HG03354 (cell line): ENCODE measurements at regions not wholly inside any gene's neighbourhood (a gene's known extent, or its start where the extent isn't known, plus 50 kb on each side); places are given as distances from the start of the nearest gene placed in this dataset.
"Not testable (repeated sequence)": the region's sequence is repeated elsewhere in the genome, so short reads cannot be mapped to it uniquely, and the experiment has no call there.

Experiments used
- ATAC-seq: cut with Tn5 transposase; IDR thresholded peaks from one replicate; pipeline ENCODE4 v1.9.1; 2021; ENCODE audit warnings: mild to moderate bottlenecking; ENCODE audit not compliant: unreplicated experiment, poor library complexity, severe bottlenecking

DNA sequence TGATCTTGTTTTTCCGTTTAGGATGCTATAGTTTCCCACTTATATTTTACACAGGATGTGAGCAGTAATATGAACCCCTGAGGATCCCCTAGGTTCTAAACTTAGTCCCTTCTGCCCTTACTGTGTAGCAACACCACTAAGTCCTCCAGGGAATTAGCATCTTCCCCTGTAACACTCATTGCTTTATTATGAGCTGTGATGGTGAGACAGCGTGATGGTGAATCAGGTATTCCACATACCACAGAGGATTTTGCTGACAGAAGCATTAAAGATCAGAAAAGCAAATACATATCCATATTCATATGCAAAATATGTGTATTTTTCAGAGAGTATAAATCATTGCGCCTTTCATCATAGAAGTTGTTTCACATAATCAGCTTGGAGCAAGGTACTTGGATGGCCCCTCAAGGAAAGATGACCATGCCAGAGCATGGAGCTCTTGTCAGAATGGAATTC lies 317.0 kb downstream of the ICE1 start:
- peak; percentile 34 for ATAC-seq

DNA sequence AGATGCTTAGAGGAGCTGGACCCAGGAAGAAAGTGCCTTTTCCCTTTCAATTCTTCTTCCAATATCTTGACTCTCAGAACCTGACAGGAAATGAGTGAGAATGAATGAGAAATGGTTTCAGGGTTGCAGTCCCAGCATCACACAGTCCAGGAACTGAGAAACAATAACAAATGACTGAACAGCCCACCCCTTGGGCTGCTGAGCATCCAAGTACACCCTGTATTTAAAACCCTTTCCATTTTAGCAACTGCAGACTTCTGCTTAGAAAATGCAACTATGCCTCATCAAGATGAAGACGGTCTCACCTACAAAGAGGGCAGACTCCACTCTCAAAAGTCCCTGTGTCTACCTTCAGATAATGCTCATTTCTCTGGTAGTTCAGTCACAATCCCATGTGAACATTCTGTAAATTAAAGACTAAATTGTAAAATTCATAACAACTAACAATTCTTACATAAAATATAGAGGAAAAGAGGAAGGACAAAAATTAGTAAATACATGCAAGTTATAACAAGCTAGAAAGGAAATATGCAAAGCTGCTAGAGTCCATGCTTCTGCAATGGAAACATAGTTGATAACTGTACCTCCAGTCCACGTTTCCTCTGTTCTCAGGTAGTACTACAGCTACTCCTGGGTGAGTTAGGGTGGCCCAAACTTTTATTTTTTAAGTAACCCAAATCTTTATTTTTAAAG lies 316.5 kb downstream of the ICE1 start:
- peak; percentile 79 for ATAC-seq

DNA sequence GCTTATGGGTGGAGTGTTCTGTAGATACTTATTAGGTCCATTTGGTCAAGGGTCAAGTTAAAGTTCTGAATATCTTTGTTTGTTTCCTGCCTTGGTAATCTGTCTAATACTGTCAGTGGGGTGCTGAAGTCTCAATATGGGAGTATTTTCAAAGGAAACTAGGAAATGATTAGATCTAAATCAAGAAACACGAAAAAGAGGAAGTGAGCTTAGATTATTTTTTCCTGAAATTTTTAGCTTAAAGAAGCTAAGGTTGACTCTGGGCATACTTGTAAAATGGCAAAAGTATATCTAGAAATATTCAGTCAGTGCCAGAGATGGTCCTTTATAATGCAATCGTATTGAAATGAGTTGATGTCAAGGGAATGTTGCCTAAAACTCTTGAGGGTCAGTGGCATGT lies 313.5 kb downstream of the ICE1 start:
- ATAC-seq: no peak

DNA sequence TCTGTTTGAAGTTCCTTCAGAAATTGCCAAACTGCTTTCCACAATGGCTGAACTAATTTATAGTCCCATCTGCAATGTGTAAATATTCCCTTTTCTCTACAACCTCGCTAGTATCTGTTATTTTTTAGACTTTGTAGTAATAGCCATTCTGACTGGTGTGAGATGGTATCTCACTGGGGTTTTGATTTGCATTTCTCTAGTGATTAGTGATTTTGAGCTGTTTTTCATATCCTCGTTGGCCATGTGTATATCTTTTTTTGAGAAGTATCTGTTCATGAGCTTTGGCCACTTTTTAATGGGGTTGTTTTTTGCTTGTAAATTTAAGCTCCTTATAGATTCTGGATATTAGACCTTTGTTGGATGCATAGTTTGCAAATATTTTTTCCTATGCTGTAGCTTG lies 310.6 kb downstream of the ICE1 start:
- not testable (repeated sequence) for ATAC-seq

DNA sequence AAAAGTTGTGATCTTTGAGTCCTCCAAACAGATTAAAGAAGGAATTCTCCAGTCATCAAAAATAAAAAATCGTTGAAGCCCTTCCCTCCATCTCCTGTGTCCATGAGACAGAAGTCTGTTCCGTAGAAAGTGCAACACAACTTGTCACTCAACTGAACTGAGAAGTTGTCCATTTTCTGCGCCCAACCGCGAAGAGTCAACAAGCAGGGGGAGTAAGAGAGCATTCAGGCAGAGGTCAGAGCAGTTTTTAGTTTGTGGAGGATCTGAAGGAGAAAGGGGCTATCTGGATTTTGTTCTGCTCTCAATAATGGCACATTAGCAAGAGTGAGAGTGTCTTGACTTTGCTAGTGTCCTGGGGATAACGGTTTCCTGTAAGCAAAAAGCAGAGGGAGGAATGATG lies 303.9 kb downstream of the ICE1 start:
- no peak for ATAC-seq

DNA sequence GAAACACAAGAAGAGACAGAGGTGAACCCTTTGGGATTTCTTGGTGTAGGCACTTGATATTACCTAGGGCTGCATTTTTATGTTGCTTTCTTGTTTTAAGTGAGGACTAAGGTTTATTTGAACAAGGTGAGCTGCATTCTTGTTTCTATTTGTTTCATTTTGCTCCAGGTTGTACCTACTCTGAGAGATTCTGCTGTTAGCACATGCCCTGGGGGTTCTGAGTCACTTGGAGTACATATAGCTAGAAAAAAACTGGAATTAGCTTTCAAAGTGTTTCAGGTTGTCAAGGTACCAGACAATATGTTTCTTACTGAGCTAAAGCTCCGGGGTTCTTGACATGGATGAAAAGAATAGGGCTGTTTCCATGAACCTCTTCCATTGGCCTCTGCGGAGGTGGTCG lies 299.4 kb downstream of the ICE1 start:
- ATAC-seq: no peak

DNA sequence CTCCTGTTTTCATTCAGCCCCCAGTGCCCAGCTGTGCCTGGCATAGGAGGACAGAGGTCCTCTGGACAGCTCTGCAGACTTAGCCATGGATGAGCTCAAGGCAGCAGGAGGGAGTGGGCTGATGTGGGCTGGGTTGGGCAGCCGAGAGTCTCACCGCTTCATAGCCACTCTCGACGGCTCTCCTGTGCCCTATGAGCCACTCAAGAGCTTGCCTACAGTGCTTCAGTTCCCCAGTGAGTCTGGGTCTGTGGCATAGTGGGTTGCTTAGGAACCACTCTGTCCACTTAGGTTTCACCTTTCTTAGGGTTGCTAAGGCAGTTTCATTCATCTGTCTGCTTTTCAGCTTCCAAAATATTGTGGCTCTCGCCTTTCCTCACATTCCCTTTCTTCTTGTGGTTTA lies 296.8 kb downstream of the ICE1 start:
- ATAC-seq: no peak

DNA sequence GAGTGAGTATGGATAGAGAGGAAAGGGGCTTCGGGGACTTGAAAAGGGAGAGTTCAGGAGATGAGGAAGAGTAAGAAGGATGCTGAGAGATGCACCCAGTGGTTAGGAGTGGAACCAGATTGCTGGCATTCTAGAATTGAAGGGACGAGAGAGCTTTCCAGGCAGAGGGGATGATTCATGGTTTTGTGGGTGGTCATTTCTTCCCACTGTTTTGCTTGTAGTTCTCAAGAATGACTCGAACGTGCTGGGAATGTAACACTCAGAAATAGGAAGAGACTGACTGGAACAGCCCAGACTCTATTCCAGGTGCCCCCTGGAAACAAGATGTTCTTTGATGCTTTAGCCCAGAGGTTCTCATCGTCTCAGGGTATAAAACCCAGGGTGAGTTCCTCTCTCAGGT lies 294.2 kb downstream of the ICE1 start:
- no peak for ATAC-seq

DNA sequence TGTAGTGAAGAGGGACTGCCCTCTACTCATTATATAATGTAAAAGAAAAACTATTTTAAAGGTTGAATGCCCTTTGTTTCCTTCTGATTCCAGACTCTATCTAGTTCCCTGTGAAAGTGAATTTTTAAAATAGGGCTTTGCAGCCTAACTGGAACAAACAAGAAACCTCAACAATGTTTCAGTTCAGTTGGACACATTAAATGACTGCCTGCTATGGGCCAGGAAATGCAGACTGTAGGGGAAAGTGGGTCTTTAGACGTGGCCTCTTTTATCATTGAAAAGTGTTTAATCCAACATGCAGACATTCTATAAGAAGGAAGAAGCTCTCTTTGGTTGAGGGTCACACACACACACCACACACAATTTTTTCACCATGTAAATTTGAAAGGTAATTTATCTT lies 289.1 kb downstream of the ICE1 start:
- no peak for ATAC-seq

DNA sequence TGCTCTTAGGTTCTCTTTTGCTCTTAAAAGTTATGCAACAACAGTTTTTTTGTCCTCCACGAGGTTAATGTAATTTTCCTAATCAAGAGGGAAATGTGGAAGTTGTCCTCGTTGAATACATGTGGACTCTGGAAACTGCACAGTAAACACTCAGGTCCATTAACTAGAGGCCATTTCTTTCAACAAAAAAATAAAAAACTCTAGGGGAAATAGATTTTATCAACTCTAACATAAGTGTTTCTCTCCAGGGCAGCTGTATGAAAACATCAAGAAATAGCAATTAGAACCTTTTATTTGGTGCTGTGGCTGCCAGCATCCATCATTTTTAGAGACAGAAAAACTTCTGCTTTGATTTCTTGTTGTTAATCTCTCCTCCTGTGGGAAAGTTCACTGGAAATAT lies 288.6 kb downstream of the ICE1 start:
- no peak for ATAC-seq

DNA sequence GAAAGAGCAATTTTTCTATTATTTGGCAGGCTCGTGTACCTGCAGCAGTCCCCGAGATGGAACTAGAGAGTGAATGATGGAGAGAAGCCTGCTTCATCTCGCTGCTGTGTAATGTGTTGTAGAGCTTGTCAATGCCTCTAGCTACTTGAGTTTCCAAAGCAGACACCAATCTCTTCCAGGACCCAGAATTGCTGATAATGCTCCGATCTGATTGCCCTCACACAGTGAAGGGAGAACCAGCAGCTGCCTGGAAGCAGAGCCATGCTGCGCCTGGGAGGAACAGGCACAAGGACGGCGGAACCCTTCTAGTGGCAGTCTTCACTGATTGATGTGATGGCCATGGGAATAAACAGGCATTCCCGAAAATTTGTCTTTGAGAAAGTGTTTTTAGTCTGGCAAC lies 288.0 kb downstream of the ICE1 start:
- ATAC-seq: no peak

DNA sequence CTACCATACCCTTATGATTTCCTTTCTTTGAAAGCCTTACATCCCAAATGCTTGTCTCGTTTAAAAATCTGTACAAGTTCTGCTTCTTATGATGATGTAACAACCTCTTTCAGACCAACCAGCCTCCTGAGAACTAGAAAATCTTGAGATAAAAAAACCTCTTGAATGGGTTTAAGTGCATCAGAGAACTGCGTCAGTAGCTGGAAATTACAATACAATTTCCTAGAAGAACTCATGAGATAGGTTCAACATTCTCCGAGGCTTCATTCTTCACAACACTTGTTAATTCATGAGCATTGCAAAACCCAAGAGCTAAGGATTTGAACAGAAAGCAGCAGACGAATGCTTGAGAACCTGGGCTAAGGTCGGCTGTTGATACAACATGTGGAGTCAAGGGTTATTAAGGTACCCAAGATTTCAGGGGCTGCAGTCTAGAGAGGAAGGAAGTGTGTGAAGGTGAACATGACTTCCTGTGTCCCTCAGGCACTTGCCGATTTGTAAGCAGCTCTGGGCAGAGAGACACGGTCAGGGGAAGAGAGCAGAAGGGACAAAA lies 286.0 kb downstream of the ICE1 start:
- no peak for ATAC-seq

DNA sequence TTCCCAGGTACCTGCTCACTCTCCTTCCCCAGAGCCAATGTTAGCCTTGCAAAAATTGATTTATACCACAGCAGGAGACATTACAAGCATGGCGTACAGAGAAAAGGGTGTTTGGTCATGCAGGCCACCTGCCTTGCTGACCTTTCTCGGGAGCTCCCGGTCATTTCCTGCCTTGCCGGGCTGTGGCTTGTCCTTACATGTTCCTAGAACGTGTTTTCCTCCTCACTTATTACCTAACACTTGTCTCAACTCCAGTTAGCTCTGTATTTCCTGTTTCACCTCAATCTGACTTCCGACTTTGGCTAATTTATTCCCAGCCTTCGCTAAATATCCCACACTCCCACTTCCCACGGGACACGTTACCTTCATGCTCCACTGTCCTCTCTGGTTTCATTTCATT lies 282.5 kb downstream of the ICE1 start:
- ATAC-seq: no peak

DNA sequence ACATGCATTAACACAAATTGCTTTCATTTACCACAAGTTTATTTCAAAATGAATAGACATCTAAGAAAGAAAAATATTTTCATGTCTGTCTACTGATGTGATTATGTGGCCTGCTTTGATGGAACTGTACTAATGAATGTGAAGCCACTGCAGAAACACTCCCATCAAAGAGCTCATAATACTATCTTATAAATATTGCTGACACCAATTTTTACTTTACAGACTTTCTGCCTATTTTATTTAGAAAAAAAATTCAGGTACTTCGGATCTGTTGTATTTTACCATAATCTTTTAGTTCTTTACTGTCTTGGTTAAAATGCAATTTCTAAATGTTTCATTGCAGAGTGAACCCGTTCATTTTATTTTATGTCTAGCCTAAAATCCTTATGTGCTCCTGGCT lies 281.9 kb downstream of the ICE1 start:
- no peak for ATAC-seq

DNA sequence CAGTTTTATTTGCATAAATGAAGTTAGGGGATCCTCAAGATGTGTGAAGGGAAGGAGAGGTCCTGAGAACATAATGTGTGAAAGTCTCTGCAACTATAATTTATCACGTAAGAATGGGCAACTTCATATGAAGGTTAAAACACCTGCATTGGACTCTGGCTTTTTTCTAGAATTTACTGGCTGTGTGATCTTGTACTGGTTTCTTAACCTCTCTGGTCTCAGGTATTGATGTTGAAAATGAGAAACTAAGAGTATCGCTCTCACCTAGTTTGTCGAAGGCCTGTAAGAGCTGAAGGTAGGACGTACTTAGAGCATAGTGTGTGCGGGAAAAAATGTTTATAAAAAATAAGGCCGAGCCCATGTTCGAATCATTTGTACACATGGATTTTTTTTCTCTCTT lies 280.5 kb downstream of the ICE1 start:
- no peak for ATAC-seq

DNA sequence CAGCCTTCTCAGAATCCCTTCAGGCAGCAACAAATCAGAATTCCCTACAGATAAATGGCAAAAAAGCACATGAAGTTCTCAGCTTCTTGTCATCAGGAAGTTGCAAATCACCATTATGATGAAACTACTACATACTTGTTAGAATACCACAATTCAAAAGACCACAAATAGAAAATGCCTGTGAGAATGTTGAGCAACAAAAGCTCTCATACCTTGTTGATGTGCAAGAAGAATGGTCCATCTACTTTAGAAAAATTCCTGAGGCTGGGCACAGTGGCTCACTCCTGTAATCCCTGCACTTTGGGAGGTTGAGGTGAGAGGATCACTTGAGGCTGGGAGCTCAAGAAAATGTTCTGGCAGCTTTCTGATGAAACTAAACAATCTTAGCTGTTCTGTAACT lies 278.1 kb downstream of the ICE1 start:
- ATAC-seq: no peak

DNA sequence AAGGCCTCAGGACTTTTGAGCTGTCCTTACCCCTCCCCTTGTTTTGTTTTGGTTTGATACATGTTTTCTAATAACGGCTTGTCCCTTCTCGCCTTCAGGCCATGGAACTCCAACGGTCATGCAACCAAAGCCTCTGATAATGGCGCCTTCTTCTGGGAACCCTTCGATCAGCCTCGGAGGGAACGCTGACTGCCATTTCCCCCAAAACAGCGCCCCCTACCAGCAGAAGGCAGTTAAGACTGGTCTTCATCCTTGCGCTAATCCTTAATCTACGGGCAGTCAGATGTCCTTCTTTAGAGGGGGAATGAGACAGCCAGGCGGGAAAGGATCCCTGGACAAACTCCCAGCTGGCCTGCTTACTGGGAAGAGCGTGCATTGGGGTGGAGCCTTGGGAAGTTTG lies 276.6 kb downstream of the ICE1 start:
- no peak for ATAC-seq

DNA sequence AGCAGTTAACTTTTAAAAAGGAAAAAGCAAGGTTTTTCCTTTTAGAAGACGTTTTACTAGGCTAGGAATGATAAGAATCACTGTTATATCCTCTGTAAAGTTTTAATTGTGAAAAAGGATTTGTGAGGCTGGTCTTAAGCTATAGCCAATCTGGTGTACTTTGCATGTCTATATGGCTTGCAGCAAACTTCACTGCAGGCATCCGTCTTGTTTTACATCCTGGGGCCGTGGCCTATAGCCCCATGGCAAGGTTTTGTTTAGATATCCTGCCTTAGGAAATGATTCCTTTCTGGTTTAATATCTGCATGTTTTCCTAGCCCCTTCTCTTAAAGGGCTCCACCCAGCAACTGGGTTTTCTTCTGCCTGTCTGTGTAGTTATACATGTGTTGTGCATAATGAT lies 272.8 kb downstream of the ICE1 start:
- ATAC-seq: no peak

DNA sequence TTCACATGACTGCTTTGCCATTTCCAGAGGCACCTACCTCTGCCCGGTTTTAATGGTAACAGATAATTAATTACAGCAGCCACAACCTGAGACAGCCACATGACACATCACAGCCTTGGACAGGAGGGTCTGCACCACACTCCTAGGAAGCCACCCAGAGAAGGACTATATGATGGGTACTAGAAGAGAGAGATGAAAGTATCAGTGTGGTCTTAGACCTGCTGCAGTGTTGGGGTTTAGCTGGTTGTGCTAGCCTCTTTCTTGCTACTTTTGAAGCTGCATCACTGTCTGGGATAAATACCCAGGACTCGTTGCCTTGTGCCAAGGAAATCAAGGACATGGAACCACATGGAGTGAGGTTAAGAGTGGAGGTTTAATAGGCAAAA lies 266.4 kb downstream of the ICE1 start:
- ATAC-seq: no peak

DNA sequence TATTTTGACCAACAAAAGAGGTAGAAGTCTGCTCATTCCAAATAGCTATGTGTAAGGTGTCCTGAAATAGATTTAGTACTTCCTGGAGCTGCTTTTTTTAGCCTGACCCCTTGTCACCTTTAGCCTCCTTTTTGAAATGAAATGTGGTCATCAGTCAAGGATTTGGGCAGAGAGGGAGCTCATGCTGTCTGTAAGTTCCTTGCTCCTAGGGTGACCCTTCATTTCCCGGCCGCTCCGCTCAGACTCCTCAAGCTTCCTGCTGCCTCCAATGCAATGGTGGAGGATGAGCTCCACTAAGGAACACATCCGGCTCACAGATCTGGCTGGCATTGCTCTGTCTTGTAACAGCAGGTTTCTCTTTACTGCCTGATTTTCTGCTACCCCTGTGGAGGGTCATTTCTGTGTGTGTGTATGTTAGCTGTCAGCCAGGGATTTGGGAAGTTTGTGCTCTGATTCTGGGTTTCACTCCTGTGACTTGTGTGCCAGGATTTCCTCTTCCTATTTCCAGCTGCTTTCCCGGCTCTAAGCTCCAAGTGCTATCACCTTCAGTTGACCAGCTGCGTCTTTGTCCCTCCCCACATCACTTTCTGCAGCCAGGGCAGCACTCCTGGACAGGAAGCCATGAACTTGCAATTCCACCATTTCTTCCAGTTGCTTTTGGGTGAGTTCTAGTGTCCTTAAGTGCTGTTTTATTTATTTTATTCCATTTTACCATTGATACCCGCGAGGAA lies 265.9 kb downstream of the ICE1 start:
- no peak for ATAC-seq

DNA sequence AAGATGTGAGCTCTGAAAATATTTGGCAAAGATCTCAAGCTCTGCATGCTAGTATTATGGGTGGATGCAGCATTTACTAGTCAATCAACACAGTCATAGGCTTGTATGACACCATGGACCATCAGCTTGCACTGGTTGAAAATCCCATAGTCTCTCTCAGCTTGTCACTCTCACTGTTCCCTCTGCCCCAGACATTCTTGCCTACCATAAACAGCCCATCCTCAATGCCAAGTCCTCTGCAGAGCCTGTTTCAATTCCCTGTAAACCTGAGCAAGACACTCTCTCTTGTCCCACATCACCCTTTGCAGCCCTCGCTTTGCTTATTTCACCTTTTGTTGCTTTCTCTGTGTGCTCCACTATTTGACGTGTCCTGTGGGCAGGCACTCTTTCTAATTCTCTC lies 264.6 kb downstream of the ICE1 start:
- ATAC-seq: no peak
